ENCODE measurements at regions not wholly inside any gene's neighbourhood (a gene's known extent, or its start where the extent isn't known, plus 50 kb on each side); places are given as distances from the start of the nearest gene placed in this dataset.

DNA sequence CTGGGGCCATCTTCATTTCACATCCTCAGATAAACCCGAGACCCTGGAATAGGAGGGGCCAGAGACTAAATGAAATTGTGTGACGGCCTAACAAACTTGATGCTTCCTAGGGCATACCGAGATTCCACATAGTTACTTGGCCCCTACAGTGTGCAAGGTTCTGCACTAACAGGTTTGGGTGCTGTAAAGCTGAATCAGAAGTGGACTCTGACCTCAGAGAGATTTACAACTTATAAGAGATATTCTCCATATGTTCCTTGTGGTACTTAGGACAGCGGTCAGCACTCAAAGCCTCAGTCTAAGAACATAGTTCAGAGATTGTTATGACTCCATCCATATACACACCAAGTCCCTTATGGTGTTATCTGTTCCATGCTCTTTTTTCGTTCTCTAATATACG is 55.1 kb upstream of the FHIP2A start:
- H3K27me3 ChIP-seq (ENCODE audit: insufficient read depth) = peaks cover 35% of the 10 kb centered on the region
- Mint-ChIP-seq H3K9me3 (no peaks in the 10 kb centered on the region), H3K4me3 (peak overlapping the region; percentile 79), H3K36me3 (ENCODE audit: low read depth) (no peaks in the 10 kb centered on the region), H3K27me3 (ENCODE audit: insufficient read depth, low read depth, poor library complexity) (peaks cover 8% of the 10 kb centered on the region), H3K4me1 (peaks cover 5% of the 10 kb centered on the region), H3K27ac (no peak overlapping the region)
- peaks cover 15% of the 10 kb centered on the region for H3K4me1 ChIP-seq (ENCODE audit: insufficient read depth)
- no peak overlapping the region for H3K27ac ChIP-seq (ENCODE audit: low read depth)
- TF ChIP-seq ZNF114 (CRISPR knock-in tag; IDR thresholded peaks at IDR 0.05) (no peak), EZH2 (IDR thresholded peaks at IDR 0.05; ENCODE audit: low read depth, unreplicated experiment) (no peak), JUNB (IDR thresholded peaks at IDR 0.05; ENCODE audit: unreplicated experiment) (no peak), EZH2phosphoT487 (IDR thresholded peaks at IDR 0.05; ENCODE audit: unreplicated experiment) (no peak), ZNF331 (CRISPR knock-in tag; IDR thresholded peaks at IDR 0.05; ENCODE audit: low read depth) (no peak), REST (IDR thresholded peaks at IDR 0.05; ENCODE audit: unreplicated experiment) (no peak), NANOG (IDR thresholded peaks at IDR 0.05; ENCODE audit: borderline replicate concordance) (no peak), STAT1 (IDR thresholded peaks at IDR 0.05; ENCODE audit: unreplicated experiment) (no peak), POLR2AphosphoS5 (IDR thresholded peaks at IDR 0.05; ENCODE audit: low read depth) (no peak), CREB1 (CRISPR knock-in tag; IDR thresholded peaks at IDR 0.05; ENCODE audit: low read depth) (no peak), CTCF (conservative IDR thresholded peaks at IDR 0.05; ENCODE audit: low read depth in 2 of 2) (no peak)
- TF ChIP-seq, protein P1, sequence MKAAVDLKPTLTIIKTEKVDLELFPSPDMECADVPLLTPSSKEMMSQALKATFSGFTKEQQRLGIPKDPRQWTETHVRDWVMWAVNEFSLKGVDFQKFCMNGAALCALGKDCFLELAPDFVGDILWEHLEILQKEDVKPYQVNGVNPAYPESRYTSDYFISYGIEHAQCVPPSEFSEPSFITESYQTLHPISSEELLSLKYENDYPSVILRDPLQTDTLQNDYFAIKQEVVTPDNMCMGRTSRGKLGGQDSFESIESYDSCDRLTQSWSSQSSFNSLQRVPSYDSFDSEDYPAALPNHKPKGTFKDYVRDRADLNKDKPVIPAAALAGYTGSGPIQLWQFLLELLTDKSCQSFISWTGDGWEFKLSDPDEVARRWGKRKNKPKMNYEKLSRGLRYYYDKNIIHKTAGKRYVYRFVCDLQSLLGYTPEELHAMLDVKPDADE (IDR thresholded peaks at IDR 0.05) = no peak
- TF ChIP-seq, protein P2, sequence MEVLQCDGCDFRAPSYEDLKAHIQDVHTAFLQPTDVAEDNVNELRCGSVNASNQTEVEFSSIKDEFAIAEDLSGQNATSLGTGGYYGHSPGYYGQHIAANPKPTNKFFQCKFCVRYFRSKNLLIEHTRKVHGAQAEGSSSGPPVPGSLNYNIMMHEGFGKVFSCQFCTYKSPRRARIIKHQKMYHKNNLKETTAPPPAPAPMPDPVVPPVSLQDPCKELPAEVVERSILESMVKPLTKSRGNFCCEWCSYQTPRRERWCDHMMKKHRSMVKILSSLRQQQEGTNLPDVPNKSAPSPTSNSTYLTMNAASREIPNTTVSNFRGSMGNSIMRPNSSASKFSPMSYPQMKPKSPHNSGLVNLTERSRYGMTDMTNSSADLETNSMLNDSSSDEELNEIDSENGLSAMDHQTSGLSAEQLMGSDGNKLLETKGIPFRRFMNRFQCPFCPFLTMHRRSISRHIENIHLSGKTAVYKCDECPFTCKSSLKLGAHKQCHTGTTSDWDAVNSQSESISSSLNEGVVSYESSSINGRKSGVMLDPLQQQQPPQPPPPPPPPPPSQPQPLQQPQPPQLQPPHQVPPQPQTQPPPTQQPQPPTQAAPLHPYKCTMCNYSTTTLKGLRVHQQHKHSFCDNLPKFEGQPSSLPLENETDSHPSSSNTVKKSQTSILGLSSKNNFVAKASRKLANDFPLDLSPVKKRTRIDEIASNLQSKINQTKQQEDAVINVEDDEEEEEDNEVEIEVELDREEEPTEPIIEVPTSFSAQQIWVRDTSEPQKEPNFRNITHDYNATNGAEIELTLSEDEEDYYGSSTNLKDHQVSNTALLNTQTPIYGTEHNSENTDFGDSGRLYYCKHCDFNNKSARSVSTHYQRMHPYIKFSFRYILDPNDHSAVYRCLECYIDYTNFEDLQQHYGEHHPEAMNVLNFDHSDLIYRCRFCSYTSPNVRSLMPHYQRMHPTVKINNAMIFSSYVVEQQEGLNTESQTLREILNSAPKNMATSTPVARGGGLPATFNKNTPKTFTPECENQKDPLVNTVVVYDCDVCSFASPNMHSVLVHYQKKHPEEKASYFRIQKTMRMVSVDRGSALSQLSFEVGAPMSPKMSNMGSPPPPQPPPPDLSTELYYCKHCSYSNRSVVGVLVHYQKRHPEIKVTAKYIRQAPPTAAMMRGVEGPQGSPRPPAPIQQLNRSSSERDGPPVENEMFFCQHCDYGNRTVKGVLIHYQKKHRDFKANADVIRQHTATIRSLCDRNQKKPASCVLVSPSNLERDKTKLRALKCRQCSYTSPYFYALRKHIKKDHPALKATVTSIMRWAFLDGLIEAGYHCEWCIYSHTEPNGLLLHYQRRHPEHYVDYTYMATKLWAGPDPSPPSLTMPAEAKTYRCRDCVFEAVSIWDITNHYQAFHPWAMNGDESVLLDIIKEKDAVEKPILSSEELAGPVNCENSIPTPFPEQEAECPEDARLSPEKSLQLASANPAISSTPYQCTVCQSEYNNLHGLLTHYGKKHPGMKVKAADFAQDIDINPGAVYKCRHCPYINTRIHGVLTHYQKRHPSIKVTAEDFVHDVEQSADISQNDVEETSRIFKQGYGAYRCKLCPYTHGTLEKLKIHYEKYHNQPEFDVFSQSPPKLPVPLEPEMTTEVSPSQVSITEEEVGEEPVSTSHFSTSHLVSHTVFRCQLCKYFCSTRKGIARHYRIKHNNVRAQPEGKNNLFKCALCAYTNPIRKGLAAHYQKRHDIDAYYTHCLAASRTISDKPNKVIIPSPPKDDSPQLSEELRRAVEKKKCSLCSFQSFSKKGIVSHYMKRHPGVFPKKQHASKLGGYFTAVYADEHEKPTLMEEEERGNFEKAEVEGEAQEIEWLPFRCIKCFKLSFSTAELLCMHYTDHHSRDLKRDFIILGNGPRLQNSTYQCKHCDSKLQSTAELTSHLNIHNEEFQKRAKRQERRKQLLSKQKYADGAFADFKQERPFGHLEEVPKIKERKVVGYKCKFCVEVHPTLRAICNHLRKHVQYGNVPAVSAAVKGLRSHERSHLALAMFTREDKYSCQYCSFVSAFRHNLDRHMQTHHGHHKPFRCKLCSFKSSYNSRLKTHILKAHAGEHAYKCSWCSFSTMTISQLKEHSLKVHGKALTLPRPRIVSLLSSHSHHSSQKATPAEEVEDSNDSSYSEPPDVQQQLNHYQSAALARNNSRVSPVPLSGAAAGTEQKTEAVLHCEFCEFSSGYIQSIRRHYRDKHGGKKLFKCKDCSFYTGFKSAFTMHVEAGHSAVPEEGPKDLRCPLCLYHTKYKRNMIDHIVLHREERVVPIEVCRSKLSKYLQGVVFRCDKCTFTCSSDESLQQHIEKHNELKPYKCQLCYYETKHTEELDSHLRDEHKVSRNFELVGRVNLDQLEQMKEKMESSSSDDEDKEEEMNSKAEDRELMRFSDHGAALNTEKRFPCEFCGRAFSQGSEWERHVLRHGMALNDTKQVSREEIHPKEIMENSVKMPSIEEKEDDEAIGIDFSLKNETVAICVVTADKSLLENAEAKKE (CRISPR knock-in tag; IDR thresholded peaks at IDR 0.05) = no peak
- no peaks in the 10 kb centered on the region; the same call in 1 of the 2 replicates for H3F3A ChIP-seq (replicated peaks; ENCODE audit: low read depth)
- H3K4me2 ChIP-seq = peak overlapping the region; percentile 97; the same call in 1 of the 2 replicates
- ATAC-seq (no peak), DNase-seq (ENCODE audit: low spot score) (no peak)
- H3K4me3 ChIP-seq = peak overlapping the region; percentile 79; the same call in 1 of the 2 replicates
- H3K79me2 ChIP-seq (replicated peaks; ENCODE audit: insufficient read depth) = no peaks in the 10 kb centered on the region
- H2AFZ ChIP-seq = no peak overlapping the region
- no peaks in the 10 kb centered on the region for H4K20me1 ChIP-seq (replicated peaks; ENCODE audit: insufficient read depth)
- H3K9me2 ChIP-seq (ENCODE audit: insufficient read depth) = no peaks in the 10 kb centered on the region
- no peaks in the 10 kb centered on the region for H3K36me3 ChIP-seq (ENCODE audit: insufficient read depth)
